Subcutaneous abdominal adipose tissue (tissue), 5 donors: ENCODE measurements at regions not wholly inside any gene's neighbourhood (a gene's known extent, or its start where the extent isn't known, plus 50 kb on each side); places are given as distances from the start of the nearest gene placed in this dataset.
A peak's percentile ranks its signal among the peaks of the same experiment; 100 is the strongest.

Experiments used
- H3K27ac ChIP-seq: one replicate; pipeline ENCODE4 v1.7.0; 2013; ENCODE audit warnings: low read depth, mild to moderate bottlenecking, inconsistent platforms, low read length, moderate library complexity
- H3K27me3 ChIP-seq, 5 donors: one replicate each; pipeline ENCODE4 v1.7.0; 2013; ENCODE audit warnings: low read length in 5 of 5, inconsistent platforms in 1 of 5; ENCODE audit not compliant: control insufficient read depth in 5 of 5, insufficient read depth in 4 of 5
- H3K36me3 ChIP-seq, 5 donors: one replicate each; pipeline ENCODE4 v1.7.0; 2013; ENCODE audit warnings: low read length in 5 of 5; ENCODE audit not compliant: control insufficient read depth in 5 of 5, insufficient read depth in 5 of 5
- H3K4me1 ChIP-seq, 5 donors: one replicate each; pipeline ENCODE4 v1.7.0; 2013; ENCODE audit warnings: low read length in 5 of 5, mild to moderate bottlenecking in 3 of 5, moderate library complexity in 1 of 5; ENCODE audit not compliant: control insufficient read depth in 5 of 5, insufficient read depth in 5 of 5
- H3K4me3 ChIP-seq, 5 donors: one replicate each; pipeline ENCODE4 v1.7.0; 2013; ENCODE audit warnings: low read length in 5 of 5, low read depth in 1 of 5
- H3K9ac ChIP-seq, 5 donors: one replicate each; pipeline ENCODE4 v1.7.0; 2013; ENCODE audit warnings: low read length in 5 of 5, mild to moderate bottlenecking in 4 of 5, moderate library complexity in 3 of 5
- H3K9me3 ChIP-seq, 5 donors: one replicate each; pipeline ENCODE4 v1.7.0; 2013; ENCODE audit warnings: low read length in 5 of 5; ENCODE audit not compliant: control insufficient read depth in 5 of 5
- donor health status: healthy.
- donor health status: healthy.
- donor health status: healthy.
- donor health status: healthy.
- donor health status: healthy.

DNA sequence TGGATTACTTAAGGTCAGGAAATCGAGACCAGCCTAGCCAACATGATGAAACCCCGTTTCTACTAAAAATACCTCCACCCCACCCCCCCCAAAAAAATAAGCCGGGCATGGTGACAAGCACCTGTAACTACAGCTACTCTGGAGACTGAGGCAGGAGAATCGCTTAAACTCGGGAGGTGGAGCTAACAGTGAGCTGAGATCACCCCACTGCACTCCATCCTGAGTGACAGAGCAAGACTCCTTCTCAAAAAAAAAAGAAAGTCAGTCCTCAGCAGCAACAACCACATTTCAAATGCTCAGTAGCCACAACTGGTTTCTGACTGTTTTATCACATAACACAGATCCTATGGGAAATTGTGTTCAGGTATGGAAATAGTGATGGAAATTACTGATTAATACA, 135.3 kb downstream of the HFE start:
- Histone ChIP-seq H3K27me3 (peaks cover 4 to 38% (median 12%) of the 10 kb centered on the region in 5 donors), H3K4me1 (peaks cover 0 to 19% (median 2%) of the 10 kb centered on the region in 5 donors), H3K27ac (no peak overlapping the region), H3K4me3 (no peak overlapping the region), H3K9me3 (peaks cover 0 to 12% (median 7%) of the 10 kb centered on the region in 5 donors), H3K36me3 (no peaks in the 10 kb centered on the region), H3K9ac (no peak overlapping the region)

DNA sequence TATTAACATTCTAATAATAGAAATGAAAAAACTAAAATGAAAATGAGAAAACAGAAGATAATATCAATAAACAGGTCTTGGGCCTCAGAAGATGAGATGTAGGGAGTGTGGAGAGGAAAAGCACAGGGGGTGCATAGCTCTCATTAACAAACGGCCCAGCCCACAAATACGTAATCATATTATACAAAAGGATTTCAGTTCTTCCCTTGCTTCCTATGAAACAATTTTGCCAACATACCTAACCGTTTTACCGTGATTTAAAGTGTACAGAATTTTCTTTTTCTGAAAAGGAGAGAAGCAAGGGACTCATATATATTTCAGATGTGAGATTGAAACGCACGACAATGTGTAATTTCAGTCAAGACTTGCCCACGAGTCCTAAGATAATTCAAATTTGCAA, 136.0 kb downstream of the HFE start:
- peak overlapping the region; percentile 55 to 89 (median 70) for H3K4me3 ChIP-seq
- no peak overlapping the region for H3K27ac ChIP-seq
- H3K4me1 ChIP-seq: peaks cover 0 to 16% (median 0%) of the 10 kb centered on the region in 5 donors
- H3K9ac ChIP-seq: peak overlapping the region in 3 of 5 donors; percentile 20 to 62 (median 39)
- peaks cover 0 to 12% (median 7%) of the 10 kb centered on the region in 5 donors for H3K9me3 ChIP-seq
- H3K27me3 ChIP-seq: peaks cover 4 to 31% (median 12%) of the 10 kb centered on the region in 5 donors
- no peaks in the 10 kb centered on the region for H3K36me3 ChIP-seq

DNA sequence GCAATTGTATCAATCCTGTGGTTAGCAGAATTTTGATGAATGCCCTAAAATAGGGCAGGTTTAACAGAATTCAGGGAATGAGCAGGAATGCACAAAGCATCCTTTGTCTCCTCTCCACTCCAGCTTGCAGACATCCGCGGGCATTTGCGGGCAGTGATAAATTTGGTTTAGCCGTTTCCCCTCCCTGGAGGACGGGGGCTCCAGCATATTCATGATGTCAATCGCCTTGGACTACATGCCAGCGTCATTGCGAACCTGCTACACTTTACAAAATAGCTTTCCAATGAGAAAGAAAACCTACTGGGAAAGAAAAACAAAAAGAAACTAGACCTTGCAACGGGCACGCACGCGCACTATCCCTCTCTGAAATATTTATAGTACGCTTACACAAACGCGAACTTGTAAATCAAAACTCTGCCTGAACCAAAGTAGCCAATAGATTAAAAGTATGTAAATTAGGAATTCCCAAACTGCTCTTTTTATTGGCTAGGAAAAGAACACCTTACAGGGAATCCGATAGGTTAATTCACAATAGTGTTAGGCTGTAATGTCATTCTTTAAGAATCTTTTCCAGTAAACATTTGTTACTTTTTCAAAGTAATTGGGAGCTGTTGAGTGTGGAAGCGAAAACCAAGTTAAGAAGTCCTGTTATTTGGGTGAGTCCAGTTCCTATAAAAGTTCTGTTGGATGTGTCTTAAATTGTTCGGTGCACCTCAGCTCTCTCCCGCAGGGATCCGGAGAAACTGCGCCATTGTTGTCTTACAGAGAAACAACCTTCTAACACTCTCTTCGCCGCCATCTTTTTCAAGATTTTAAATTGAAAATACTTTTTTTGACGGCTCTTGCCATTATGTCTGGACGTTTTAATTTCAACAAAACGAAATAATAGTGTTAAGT, 136.7 kb downstream of the HFE start:
- Histone ChIP-seq H3K27me3 (peaks cover 4 to 31% (median 12%) of the 10 kb centered on the region in 5 donors), H3K36me3 (no peaks in the 10 kb centered on the region), H3K9ac (peak overlapping the region in 4 of 5 donors; percentile 26 to 62 (median 36)), H3K27ac (peak overlapping the region; percentile 78), H3K4me1 (peaks cover 0 to 16% (median 0%) of the 10 kb centered on the region in 5 donors), H3K9me3 (peaks cover 0 to 12% (median 7%) of the 10 kb centered on the region in 5 donors), H3K4me3 (peak overlapping the region; percentile 55 to 89 (median 70))

DNA sequence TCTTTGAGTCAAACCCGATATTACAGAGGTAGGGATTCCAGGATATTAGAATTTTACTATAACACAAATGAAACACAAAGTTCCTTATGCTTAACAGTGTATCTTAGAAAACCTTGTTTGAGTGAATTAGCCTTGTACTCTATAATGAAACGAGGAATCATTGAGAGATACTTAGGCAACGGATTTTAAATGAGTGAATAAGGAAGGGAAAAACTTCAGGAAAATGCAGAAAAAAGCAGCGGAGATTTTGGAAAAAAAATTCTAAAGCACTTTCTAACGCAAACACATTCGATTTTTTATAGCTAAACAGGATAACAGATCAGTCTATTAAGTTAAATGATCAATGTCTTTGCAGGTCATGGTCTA, 137.3 kb downstream of the HFE start:
- no peaks in the 10 kb centered on the region for H3K36me3 ChIP-seq
- peaks cover 0 to 16% (median 0%) of the 10 kb centered on the region in 5 donors for H3K4me1 ChIP-seq
- H3K4me3 ChIP-seq: peak overlapping the region; percentile 55 to 89 (median 70)
- peak overlapping the region in 4 of 5 donors; percentile 26 to 59 (median 34) for H3K9ac ChIP-seq
- peaks cover 4 to 31% (median 12%) of the 10 kb centered on the region in 5 donors for H3K27me3 ChIP-seq
- peaks cover 0 to 12% (median 7%) of the 10 kb centered on the region in 5 donors for H3K9me3 ChIP-seq
- H3K27ac ChIP-seq: peak overlapping the region; percentile 78

DNA sequence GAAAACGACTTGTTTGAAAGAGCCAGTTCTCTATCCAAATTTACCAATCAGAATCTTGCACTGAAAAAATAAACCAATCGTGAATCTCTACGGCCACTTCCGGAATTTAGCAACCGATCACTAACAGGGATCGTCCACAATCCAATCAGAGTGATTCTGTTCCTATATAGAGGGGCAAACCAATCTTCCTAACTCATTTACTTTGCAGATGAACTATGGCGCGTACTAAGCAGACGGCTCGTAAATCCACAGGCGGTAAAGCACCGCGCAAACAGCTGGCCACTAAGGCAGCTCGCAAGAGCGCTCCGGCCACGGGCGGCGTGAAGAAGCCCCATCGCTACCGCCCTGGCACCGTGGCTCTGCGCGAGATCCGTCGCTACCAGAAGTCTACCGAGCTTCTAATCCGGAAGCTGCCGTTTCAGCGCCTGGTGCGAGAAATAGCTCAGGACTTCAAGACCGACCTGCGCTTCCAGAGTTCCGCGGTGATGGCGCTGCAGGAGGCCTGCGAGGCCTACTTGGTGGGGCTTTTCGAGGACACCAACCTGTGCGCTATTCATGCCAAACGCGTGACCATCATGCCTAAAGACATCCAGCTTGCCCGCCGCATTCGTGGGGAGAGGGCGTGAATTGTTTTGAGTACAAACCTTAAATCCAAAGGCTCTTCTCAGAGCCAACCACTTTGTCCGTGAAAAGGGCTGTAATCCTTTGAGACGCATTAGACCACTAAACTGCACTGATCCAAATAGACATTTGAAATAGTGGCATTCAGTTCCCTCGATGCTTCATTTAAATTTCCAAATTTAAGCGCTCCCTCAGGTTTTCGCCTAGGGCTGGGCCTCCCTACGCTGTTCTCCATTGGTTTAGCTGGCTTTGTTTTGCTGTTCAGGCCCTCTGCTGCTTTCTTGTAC, 138.0 kb downstream of the HFE start:
- peaks cover 4 to 31% (median 12%) of the 10 kb centered on the region in 5 donors for H3K27me3 ChIP-seq
- no peak overlapping the region for H3K9ac ChIP-seq
- H3K36me3 ChIP-seq: no peaks in the 10 kb centered on the region
- H3K27ac ChIP-seq: no peak overlapping the region
- peak overlapping the region; percentile 9 to 89 (median 64) for H3K4me3 ChIP-seq
- peaks cover 0 to 16% (median 0%) of the 10 kb centered on the region in 5 donors for H3K4me1 ChIP-seq
- H3K9me3 ChIP-seq: peaks cover 0 to 12% (median 7%) of the 10 kb centered on the region in 5 donors

DNA sequence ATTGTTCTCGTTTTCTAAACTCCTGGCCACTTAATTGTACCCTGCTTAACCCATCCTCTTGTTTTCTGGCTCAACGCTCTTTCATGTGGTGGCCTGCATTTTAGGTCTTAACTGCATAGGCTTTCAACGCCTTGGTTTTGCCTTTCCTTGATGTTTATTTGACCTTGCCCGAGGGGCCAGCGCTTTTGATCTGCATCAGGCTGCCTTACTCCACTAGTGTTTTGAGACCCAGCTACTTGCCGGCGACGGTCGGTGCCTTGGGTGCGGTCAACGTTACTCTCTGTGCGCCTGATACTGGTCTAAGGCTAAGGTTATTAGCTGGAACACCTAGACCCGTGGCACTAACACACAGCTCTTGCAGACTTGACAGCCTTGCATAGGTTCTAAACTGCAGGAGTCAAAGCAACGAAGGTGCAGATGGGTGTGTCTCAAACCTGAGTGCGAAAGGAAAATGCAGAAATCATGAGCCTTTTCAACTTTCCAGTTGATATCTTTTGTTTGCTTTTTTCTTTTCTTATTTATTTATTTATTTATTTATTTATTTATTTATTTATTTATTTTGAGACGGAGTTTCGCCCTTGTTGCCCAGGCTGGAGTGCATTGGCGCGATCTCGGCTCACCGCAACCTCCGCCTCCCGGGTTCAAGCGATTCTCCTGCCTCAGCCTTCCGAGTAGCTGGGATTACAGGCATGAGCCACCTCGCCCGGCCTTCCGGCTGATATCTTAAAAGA, 138.8 kb downstream of the HFE start:
- Histone ChIP-seq H3K36me3 (no peaks in the 10 kb centered on the region), H3K4me1 (peaks cover 0 to 16% (median 0%) of the 10 kb centered on the region in 5 donors), H3K9me3 (peaks cover 0 to 12% (median 7%) of the 10 kb centered on the region in 5 donors), H3K9ac (no peak overlapping the region), H3K27me3 (peaks cover 4 to 31% (median 14%) of the 10 kb centered on the region in 5 donors), H3K4me3 (peak overlapping the region in 1 of 5 donors; percentile 35), H3K27ac (no peak overlapping the region)

DNA sequence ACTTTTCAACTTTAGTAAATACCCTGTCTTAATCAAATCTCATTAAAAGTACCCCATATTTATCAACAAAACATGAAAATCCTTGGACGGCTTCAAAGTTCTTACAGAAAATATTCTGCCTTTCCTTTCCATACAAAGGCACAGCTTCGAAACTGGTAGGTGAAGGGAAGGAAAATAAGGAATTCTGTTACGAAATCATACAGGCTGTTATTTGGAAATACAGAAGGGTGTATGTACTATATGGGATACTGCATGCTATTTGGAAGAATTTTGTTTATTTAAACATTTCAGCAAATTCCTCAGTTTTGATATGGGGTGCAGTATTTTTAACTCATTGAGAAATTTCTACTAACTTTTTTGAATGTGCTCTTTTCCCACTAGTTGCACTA, 138.4 kb upstream of the BTN3A2 start:
- peaks cover 4 to 33% (median 17%) of the 10 kb centered on the region in 5 donors for H3K27me3 ChIP-seq
- H3K9ac ChIP-seq: no peak overlapping the region
- H3K36me3 ChIP-seq: no peaks in the 10 kb centered on the region
- H3K4me1 ChIP-seq: peaks cover 0 to 16% (median 0%) of the 10 kb centered on the region in 5 donors
- peaks cover 0 to 12% (median 7%) of the 10 kb centered on the region in 5 donors for H3K9me3 ChIP-seq
- no peak overlapping the region for H3K27ac ChIP-seq
- H3K4me3 ChIP-seq: no peak overlapping the region

DNA sequence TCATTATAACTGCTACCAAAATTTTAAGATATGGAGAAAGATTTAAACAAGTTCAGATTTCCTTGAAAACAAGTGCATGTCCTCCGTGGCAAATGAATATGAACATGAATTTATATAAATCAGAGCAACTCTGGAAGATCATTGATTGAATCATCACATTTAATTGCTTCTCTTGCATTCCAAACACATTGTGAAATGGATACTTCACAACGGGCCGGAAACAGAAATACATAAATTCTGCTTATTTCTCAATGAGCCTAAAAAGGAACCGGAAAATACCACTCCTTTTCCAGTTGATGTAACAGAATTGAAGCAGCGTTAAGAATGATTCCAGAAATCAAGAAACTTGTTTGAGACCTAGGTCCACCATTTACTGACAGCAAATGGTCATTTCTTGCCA, 134.6 kb upstream of the BTN3A2 start:
- Histone ChIP-seq H3K36me3 (no peaks in the 10 kb centered on the region), H3K4me1 (peaks cover 0 to 19% (median 14%) of the 10 kb centered on the region in 5 donors), H3K27ac (no peak overlapping the region), H3K9me3 (peaks cover 0 to 7% (median 2%) of the 10 kb centered on the region in 5 donors), H3K9ac (no peak overlapping the region), H3K27me3 (peaks cover 16 to 46% (median 29%) of the 10 kb centered on the region in 5 donors), H3K4me3 (no peak overlapping the region)

DNA sequence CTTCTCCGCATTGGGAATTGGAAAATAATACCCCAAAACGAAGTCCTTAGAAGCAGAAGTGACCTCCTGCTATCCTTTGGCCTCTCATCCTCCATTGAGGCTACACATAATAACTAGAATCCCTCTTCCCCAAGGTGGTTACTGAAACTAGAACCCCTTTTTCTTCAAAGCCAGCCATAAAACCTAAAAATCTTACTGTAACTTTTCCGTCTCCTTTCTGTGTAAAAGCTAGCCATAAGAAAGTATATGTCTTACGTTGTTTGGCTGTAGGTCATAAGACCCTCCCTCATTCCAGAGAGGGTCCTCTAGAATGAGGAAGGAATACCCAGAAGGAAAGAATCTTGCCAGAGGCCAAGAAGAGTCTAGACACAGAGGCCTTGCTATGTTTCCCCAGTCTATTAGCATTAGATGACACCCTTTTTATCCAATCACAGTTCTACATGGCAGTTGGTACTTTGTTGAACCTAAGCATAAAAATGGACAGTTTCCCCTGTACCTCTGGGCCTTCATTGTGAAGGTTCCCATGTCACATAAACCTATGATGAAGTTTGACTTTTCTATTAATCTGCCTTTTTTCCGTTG, 133.9 kb upstream of the BTN3A2 start:
- peaks cover 12 to 39% (median 26%) of the 10 kb centered on the region in 5 donors for H3K27me3 ChIP-seq
- H3K36me3 ChIP-seq: no peaks in the 10 kb centered on the region
- H3K27ac ChIP-seq: no peak overlapping the region

More for the DNA sequence above, 133.9 kb upstream of the BTN3A2 start:
- Histone ChIP-seq H3K9me3 (no peaks in the 10 kb centered on the region), H3K4me1 (peaks cover 0 to 18% (median 14%) of the 10 kb centered on the region in 5 donors), H3K4me3 (no peak overlapping the region), H3K9ac (no peak overlapping the region)
